Endometrium (tissue), 2 donors: ENCODE measurements at regions not wholly inside any gene's neighbourhood (a gene's known extent, or its start where the extent isn't known, plus 50 kb on each side); places are given as distances from the start of the nearest gene placed in this dataset.

Source experiments
- FAIRE-seq: peaks from 2 replicates; lab custom pipeline; 2012; peaks lifted over from hg19 to GRCh38; lab: Jason Lieb, UNC
- donor health status: control.
- donor health status: control.

GRCh38 chr17:71213936-71214335 is 906.9 kb upstream of the SOX9 start:
- no peak for FAIRE-seq

GRCh38 chr17:71217769-71218168 is 903.1 kb upstream of the SOX9 start:
- no peak for FAIRE-seq

- no peak for FAIRE-seq
These were observed 895.8 kb upstream of the SOX9 start for GRCh38 chr17:71224824-71225575.

GRCh38 chr17:71227841-71228240 is 893.0 kb upstream of the SOX9 start:
- FAIRE-seq: no peak

- no peak for FAIRE-seq
These were observed 891.8 kb upstream of the SOX9 start for GRCh38 chr17:71229070-71229469.

- FAIRE-seq: no peak
These were observed 887.8 kb upstream of the SOX9 start for GRCh38 chr17:71232801-71233559.

GRCh38 chr17:71234349-71234748 is 886.5 kb upstream of the SOX9 start:
- no peak for FAIRE-seq

- no peak for FAIRE-seq
These were observed 882.8 kb upstream of the SOX9 start for GRCh38 chr17:71237903-71238538.

GRCh38 chr17:71247441-71248015 is 873.3 kb upstream of the SOX9 start:
- no peak for FAIRE-seq

GRCh38 chr17:71251276-71251675 is 869.5 kb upstream of the SOX9 start:
- FAIRE-seq: no peak

- FAIRE-seq: no peak
These were observed 868.9 kb upstream of the SOX9 start for GRCh38 chr17:71251951-71252350.

- no peak for FAIRE-seq
These were observed 868.4 kb upstream of the SOX9 start for GRCh38 chr17:71252436-71252835.

GRCh38 chr17:71257096-71257495 is 863.7 kb upstream of the SOX9 start:
- FAIRE-seq: no peak

GRCh38 chr17:71260366-71260940 is 860.4 kb upstream of the SOX9 start:
- FAIRE-seq: no peak

GRCh38 chr17:71262586-71262985 is 858.2 kb upstream of the SOX9 start:
- no peak for FAIRE-seq

GRCh38 chr17:71267668-71268067 is 853.2 kb upstream of the SOX9 start:
- FAIRE-seq: no peak

- no peak for FAIRE-seq
These were observed 851.6 kb upstream of the SOX9 start for GRCh38 chr17:71269201-71269600.

GRCh38 chr17:71273441-71273840 is 847.4 kb upstream of the SOX9 start:
- FAIRE-seq: no peak

GRCh38 chr17:71276079-71276478 is 844.7 kb upstream of the SOX9 start:
- FAIRE-seq: no peak

GRCh38 chr17:71283486-71283885 is 837.3 kb upstream of the SOX9 start:
- FAIRE-seq: no peak

GRCh38 chr17:71284032-71284755 is 836.6 kb upstream of the SOX9 start:
- FAIRE-seq: no peak

GRCh38 chr17:71286625-71287024 is 834.2 kb upstream of the SOX9 start:
- FAIRE-seq: no peak
